ENCODE measurements at regions not wholly inside any gene's neighbourhood (a gene's known extent, or its start where the extent isn't known, plus 50 kb on each side); places are given as distances from the start of the nearest gene placed in this dataset.

GRCh38 chr21:20265707-20266440 lies 732.3 kb upstream of the NCAM2 start:
- no peaks in the 10 kb centered on the region for H3K9me3 Mint-ChIP-seq (ENCODE audit: unreplicated experiment)

DNA sequence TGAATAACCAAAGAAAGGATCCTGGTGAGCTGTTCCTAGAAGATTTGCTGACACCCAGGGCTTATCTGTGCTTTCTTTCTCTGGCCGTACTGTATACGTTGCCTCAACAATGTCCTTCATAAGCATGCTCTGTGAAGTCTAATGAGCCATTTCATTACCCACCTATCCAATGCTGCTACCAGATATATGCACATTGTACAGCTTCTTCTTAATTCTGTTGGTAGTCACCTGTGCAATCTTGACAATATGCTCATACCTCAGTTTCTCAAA lies 731.8 kb upstream of the NCAM2 start:
- H3K27me3 Mint-ChIP-seq (ENCODE audit: low read depth, unreplicated experiment), result no peaks in the 10 kb centered on the region
- FAIRE-seq (no peak), DNase-seq (ENCODE audit: low read depth) (no peak)
- no peak overlapping the region for H3K27ac Mint-ChIP-seq (ENCODE audit: unreplicated experiment)
- Histone ChIP-seq H3K4me3 (ENCODE audit: insufficient read depth, low read depth, low read length) (no peak overlapping the region), H3K79me2 (ENCODE audit: insufficient read depth, low read length) (no peaks in the 10 kb centered on the region), H3K27me3 (ENCODE audit: insufficient read depth, low read length) (no peaks in the 10 kb centered on the region), H3K4me1 (ENCODE audit: insufficient read depth, low read length) (no peaks in the 10 kb centered on the region), H3K27ac (ENCODE audit: low read depth, low read length) (no peak overlapping the region), H3K36me3 (ENCODE audit: insufficient read depth, low read length) (no peaks in the 10 kb centered on the region), H2AFZ (ENCODE audit: low read depth, low read length) (no peak overlapping the region), H3K9me3 (ENCODE audit: insufficient read depth, low read depth, low read length) (peaks cover 4% of the 10 kb centered on the region), H4K20me1 (ENCODE audit: insufficient read depth, low read length) (no peaks in the 10 kb centered on the region), H3K9ac (ENCODE audit: low read length) (no peak overlapping the region), H3K4me2 (ENCODE audit: low read length) (no peak overlapping the region)
- H3K9me3 Mint-ChIP-seq (ENCODE audit: unreplicated experiment), result no peaks in the 10 kb centered on the region
- no peaks in the 10 kb centered on the region for H3K4me1 Mint-ChIP-seq (ENCODE audit: low read depth, unreplicated experiment)
- no peak for TF ChIP-seq EZH2 (IDR thresholded peaks at IDR 0.05; ENCODE audit: insufficient read depth, low read length)
- TF ChIP-seq CTCF (IDR thresholded peaks at IDR 0.05; ENCODE audit: insufficient read depth, low read depth, low read length), result no peak
- H3K36me3 Mint-ChIP-seq (ENCODE audit: low read depth, unreplicated experiment), result no peaks in the 10 kb centered on the region
- H3K4me3 Mint-ChIP-seq (ENCODE audit: unreplicated experiment), result no peak overlapping the region

More at GRCh38 chr21:20265707-20266440, 732.3 kb upstream of the NCAM2 start:
- no peak overlapping the region for H3K9ac ChIP-seq (ENCODE audit: low read length)
- H4K20me1 ChIP-seq (ENCODE audit: insufficient read depth, low read length), result no peaks in the 10 kb centered on the region
- TF ChIP-seq CTCF (IDR thresholded peaks at IDR 0.05; ENCODE audit: insufficient read depth, low read depth, low read length) (no peak), EZH2 (IDR thresholded peaks at IDR 0.05; ENCODE audit: insufficient read depth, low read length) (no peak)
- H3K4me1 ChIP-seq (ENCODE audit: insufficient read depth, low read length), result no peaks in the 10 kb centered on the region
- DNase-seq (ENCODE audit: low read depth), result no peak
- H3K36me3 ChIP-seq (ENCODE audit: insufficient read depth, low read length), result no peaks in the 10 kb centered on the region
- H3K4me2 ChIP-seq (ENCODE audit: low read length), result no peak overlapping the region
- no peak overlapping the region for H2AFZ ChIP-seq (ENCODE audit: low read depth, low read length)
- Mint-ChIP-seq H3K4me3 (ENCODE audit: unreplicated experiment) (no peak overlapping the region), H3K4me1 (ENCODE audit: low read depth, unreplicated experiment) (no peaks in the 10 kb centered on the region), H3K36me3 (ENCODE audit: low read depth, unreplicated experiment) (no peaks in the 10 kb centered on the region), H3K27ac (ENCODE audit: unreplicated experiment) (no peak overlapping the region), H3K27me3 (ENCODE audit: low read depth, unreplicated experiment) (no peaks in the 10 kb centered on the region)
- H3K27ac ChIP-seq (ENCODE audit: low read depth, low read length), result no peak overlapping the region
- peaks cover 4% of the 10 kb centered on the region for H3K9me3 ChIP-seq (ENCODE audit: insufficient read depth, low read depth, low read length)
- no peaks in the 10 kb centered on the region for H3K27me3 ChIP-seq (ENCODE audit: insufficient read depth, low read length)
- H3K79me2 ChIP-seq (ENCODE audit: insufficient read depth, low read length), result no peaks in the 10 kb centered on the region
- H3K4me3 ChIP-seq (ENCODE audit: insufficient read depth, low read depth, low read length), result no peak overlapping the region
- FAIRE-seq, result no peak

- Mint-ChIP-seq H3K4me1 (ENCODE audit: low read depth, unreplicated experiment) (no peaks in the 10 kb centered on the region), H3K36me3 (ENCODE audit: low read depth, unreplicated experiment) (no peaks in the 10 kb centered on the region), H3K27ac (ENCODE audit: unreplicated experiment) (no peak overlapping the region), H3K9me3 (ENCODE audit: unreplicated experiment) (no peaks in the 10 kb centered on the region), H3K4me3 (ENCODE audit: unreplicated experiment) (no peak overlapping the region), H3K27me3 (ENCODE audit: low read depth, unreplicated experiment) (no peaks in the 10 kb centered on the region)
- H3K4me3 ChIP-seq (ENCODE audit: insufficient read depth, low read depth, low read length), result no peak overlapping the region
- no peak for FAIRE-seq
- H3K27me3 ChIP-seq (ENCODE audit: insufficient read depth, low read length), result no peaks in the 10 kb centered on the region
- H3K79me2 ChIP-seq (ENCODE audit: insufficient read depth, low read length), result no peaks in the 10 kb centered on the region
- no peak overlapping the region for H3K9ac ChIP-seq (ENCODE audit: low read length)
- no peak for DNase-seq (ENCODE audit: low read depth)
- H3K36me3 ChIP-seq (ENCODE audit: insufficient read depth, low read length), result no peaks in the 10 kb centered on the region
- no peak overlapping the region for H3K4me2 ChIP-seq (ENCODE audit: low read length)
- no peaks in the 10 kb centered on the region for H3K4me1 ChIP-seq (ENCODE audit: insufficient read depth, low read length)
- no peaks in the 10 kb centered on the region for H4K20me1 ChIP-seq (ENCODE audit: insufficient read depth, low read length)
- peaks cover 4% of the 10 kb centered on the region for H3K9me3 ChIP-seq (ENCODE audit: insufficient read depth, low read depth, low read length)
- no peak overlapping the region for H2AFZ ChIP-seq (ENCODE audit: low read depth, low read length)
- no peak overlapping the region for H3K27ac ChIP-seq (ENCODE audit: low read depth, low read length)
- TF ChIP-seq CTCF (IDR thresholded peaks at IDR 0.05; ENCODE audit: insufficient read depth, low read depth, low read length), result no peak
- no peak for TF ChIP-seq EZH2 (IDR thresholded peaks at IDR 0.05; ENCODE audit: insufficient read depth, low read length)
These were observed 727.7 kb upstream of the NCAM2 start for GRCh38 chr21:20270365-20271055.

Data from astrocyte (in vitro differentiated cells and primary cell).